ENCODE measurements at regions not wholly inside any gene's neighbourhood (a gene's known extent, or its start where the extent isn't known, plus 50 kb on each side); places are given as distances from the start of the nearest gene placed in this dataset.

- Histone ChIP-seq H3K9me1 (replicated peaks; ENCODE audit: control insufficient read depth, extremely low read depth, insufficient read depth, low read length) (no peaks in the 10 kb centered on the region), H3K27me3 (ENCODE audit: control insufficient read depth in 2 of 2, insufficient read depth in 2 of 2, low read length in 2 of 2) (peaks cover 37 to 38% of the 10 kb centered on the region in 2 experiments), H4K20me1 (replicated peaks; ENCODE audit: control insufficient read depth, extremely low read depth, insufficient read depth, low read length) (no peaks in the 10 kb centered on the region), H3K79me2 (ENCODE audit: control insufficient read depth, insufficient read depth, low read length) (no peaks in the 10 kb centered on the region), H3K4me2 (ENCODE audit: insufficient read depth, low read length) (peak overlapping the region; percentile 84), H3K27ac (ENCODE audit: insufficient read depth, low read depth, low read length) (no peak overlapping the region), H3K4me1 (ENCODE audit: control insufficient read depth, extremely low read depth, insufficient read depth, low read length) (peaks cover 5% of the 10 kb centered on the region), H3K9ac (replicated peaks; ENCODE audit: extremely low read depth, insufficient read depth, low read length) (no peak overlapping the region), H3K36me3 (ENCODE audit: control insufficient read depth in 2 of 2, extremely low read depth in 1 of 2, insufficient read depth in 2 of 2, low read length in 2 of 2) (no peaks in the 10 kb centered on the region), H2AFZ (ENCODE audit: low read depth, low read length) (no peak overlapping the region), H3K9me3 (replicated peaks; ENCODE audit: control insufficient read depth, insufficient read depth, low read length) (no peaks in the 10 kb centered on the region), H3K4me3 (replicated peaks in 1 of 3; ENCODE audit: insufficient read depth in 1 of 3, low read depth in 1 of 3, low read length in 3 of 3) (peak overlapping the region in 2 of 3 experiments; percentile 38 to 61)
- intact Hi-C loops (cut with micrococcal nuclease): loop anchor here (10.0 kb wide), 1 partner anchor 460 kb away; no protein-coding TSS in a partner anchor
- no TSS peak for BruUV-seq (replicated peaks)
- ChIA-PET POLR2A (no interaction called here), CTCF (interaction anchor here (0.8 to 4.0 kb wide), 10 partner anchors 11 to 236 kb away, joined by 3 to 22 read pairs (median 5); no protein-coding TSS in a partner anchor)
- DNase-seq (ENCODE audit: low read depth, low spot score): no peak
- no peak for TF ChIP-seq EZH2 (IDR thresholded peaks at IDR 0.05; ENCODE audit: borderline replicate concordance, low read depth, low read length, severe bottlenecking)
- TF ChIP-seq GATA2 (IDR thresholded peaks at IDR 0.05; ENCODE audit: insufficient read depth, insufficient read length, low read depth, low read length): no peak
- no peak for TF ChIP-seq JUN (IDR thresholded peaks at IDR 0.05; ENCODE audit: borderline replicate concordance, insufficient read depth, insufficient read length, low read depth)
- TF ChIP-seq POLR2A (IDR thresholded peaks at IDR 0.05; ENCODE audit: low read depth, low read length): no peak
- TF ChIP-seq MYC (IDR thresholded peaks at IDR 0.05; ENCODE audit: low read depth, low read length): no peak
- no peak for FAIRE-seq
- dilution Hi-C loops (cut with MboI; ENCODE audit: extremely low pct_ligation_motif_present, low sequenced_read_pairs): no loop called here
Measured at GRCh38 chr6:27754408-27754782, 157.8 kb downstream of the OR2B2 start.

DNA sequence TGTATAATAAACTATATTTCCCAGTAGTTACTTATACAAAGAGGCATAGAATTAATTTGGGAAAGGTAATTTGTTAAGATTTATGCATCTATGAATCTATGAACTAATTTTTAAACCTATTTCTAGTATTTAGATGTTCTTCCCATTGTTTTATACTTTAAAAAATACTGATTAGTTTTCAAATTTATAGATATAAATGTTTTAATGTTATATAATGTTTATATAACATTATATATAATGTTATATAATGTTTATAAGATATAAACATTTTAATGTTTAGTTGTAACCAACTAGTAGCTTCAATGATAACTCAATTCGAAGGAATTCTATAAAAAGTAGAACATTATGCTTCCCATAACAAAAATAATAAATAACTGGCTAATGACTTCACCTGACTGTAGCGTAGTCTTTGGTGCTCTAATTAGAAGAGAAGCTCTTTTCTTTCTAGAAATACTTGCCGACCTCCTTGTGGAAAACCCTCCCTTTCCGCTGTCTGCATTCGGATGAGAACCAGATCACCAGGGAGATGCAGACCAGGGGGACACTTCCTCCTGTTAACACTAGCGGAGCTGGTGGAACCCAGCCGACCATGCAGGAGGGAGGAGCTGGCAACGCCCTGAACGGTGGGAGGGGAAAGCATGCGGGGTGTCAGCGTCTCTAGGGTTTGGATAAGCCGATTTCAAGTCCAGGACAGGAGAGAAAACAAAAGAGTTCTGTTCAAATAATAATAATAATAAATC lies 158.4 kb downstream of the OR2B2 start:
- H3K27ac ChIP-seq (ENCODE audit: insufficient read depth, low read depth, low read length): no peak overlapping the region
- H3K9me3 ChIP-seq (replicated peaks; ENCODE audit: control insufficient read depth, insufficient read depth, low read length): no peaks in the 10 kb centered on the region
- TF ChIP-seq CTCF (IDR thresholded peaks at IDR 0.05; ENCODE audit: extremely low read depth in 1 of 2, insufficient read depth in 1 of 2, low read depth in 1 of 2, low read length in 2 of 2) (no peak), JUN (IDR thresholded peaks at IDR 0.05; ENCODE audit: borderline replicate concordance, insufficient read depth, insufficient read length, low read depth) (no peak), MYC (IDR thresholded peaks at IDR 0.05; ENCODE audit: low read depth, low read length) (no peak), EZH2 (IDR thresholded peaks at IDR 0.05; ENCODE audit: borderline replicate concordance, low read depth, low read length, severe bottlenecking) (no peak), POLR2AphosphoS5 (IDR thresholded peaks at IDR 0.05; ENCODE audit: insufficient read depth, low read depth, low read length) (no peak), GATA2 (IDR thresholded peaks at IDR 0.05; ENCODE audit: insufficient read depth, insufficient read length, low read depth, low read length) (no peak), POLR2A (IDR thresholded peaks at IDR 0.05; ENCODE audit: low read depth, low read length) (no peak), FOS (IDR thresholded peaks at IDR 0.05; ENCODE audit: borderline replicate concordance, insufficient read depth, low read length) (no peak)
- TF ChIP-seq, protein P1, sequence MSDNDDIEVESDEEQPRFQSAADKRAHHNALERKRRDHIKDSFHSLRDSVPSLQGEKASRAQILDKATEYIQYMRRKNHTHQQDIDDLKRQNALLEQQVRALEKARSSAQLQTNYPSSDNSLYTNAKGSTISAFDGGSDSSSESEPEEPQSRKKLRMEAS (IDR thresholded peaks at IDR 0.05; ENCODE audit: insufficient read depth, insufficient read length): no peak
- H4K20me1 ChIP-seq (replicated peaks; ENCODE audit: control insufficient read depth, extremely low read depth, insufficient read depth, low read length): no peaks in the 10 kb centered on the region
- H3K4me3 ChIP-seq (replicated peaks in 1 of 3; ENCODE audit: insufficient read depth in 1 of 3, low read depth in 1 of 3, low read length in 3 of 3): peak overlapping the region; percentile 31 to 61 (median 38)
- peak overlapping the region; percentile 56 for H2AFZ ChIP-seq (ENCODE audit: low read depth, low read length)
- H3K27me3 ChIP-seq (ENCODE audit: control insufficient read depth in 2 of 2, insufficient read depth in 2 of 2, low read length in 2 of 2): peaks cover 35 to 36% of the 10 kb centered on the region in 2 experiments
- FAIRE-seq (peak; percentile 76), DNase-seq (ENCODE audit: low read depth, low spot score) (peak; percentile 37)
- no peaks in the 10 kb centered on the region for H3K36me3 ChIP-seq (ENCODE audit: control insufficient read depth in 2 of 2, extremely low read depth in 1 of 2, insufficient read depth in 2 of 2, low read length in 2 of 2)
- peak overlapping the region; percentile 84 for H3K4me2 ChIP-seq (ENCODE audit: insufficient read depth, low read length)
- no TSS peak for BruUV-seq (replicated peaks)
- no peaks in the 10 kb centered on the region for H3K79me2 ChIP-seq (ENCODE audit: control insufficient read depth, insufficient read depth, low read length)
- dilution Hi-C loops (cut with MboI; ENCODE audit: extremely low pct_ligation_motif_present, low sequenced_read_pairs) (no loop called here), intact Hi-C loops (cut with micrococcal nuclease) (loop anchor here (1.0 to 10.0 kb wide), 7 partner anchors 15 to 577 kb away; partner anchors contain the start of gene POM121L2)
- POLR2A ChIA-PET: no interaction called here
- no peaks in the 10 kb centered on the region for H3K9me1 ChIP-seq (replicated peaks; ENCODE audit: control insufficient read depth, extremely low read depth, insufficient read depth, low read length)
- H3K9ac ChIP-seq (replicated peaks; ENCODE audit: extremely low read depth, insufficient read depth, low read length): no peak overlapping the region
- H3K4me1 ChIP-seq (ENCODE audit: control insufficient read depth, extremely low read depth, insufficient read depth, low read length): peaks cover 5% of the 10 kb centered on the region
- CTCF ChIA-PET: interaction anchor here (0.8 to 4.0 kb wide), 10 partner anchors 11 to 235 kb away, joined by 3 to 22 read pairs (median 5); no protein-coding TSS in a partner anchor

All from endothelial cell of umbilical vein (primary cell).